GM23338 (cell line): ENCODE measurements at regions not wholly inside any gene's neighbourhood (a gene's known extent, or its start where the extent isn't known, plus 50 kb on each side); places are given as distances from the start of the nearest gene placed in this dataset.

Experiments used
- ATAC-seq: fragments of 200-7000 bp; cut with Tn5 transposase; 3 replicates; pipeline ENCODE4 v1.9.1; 2020
- DNase-seq: peaks from one replicate; pipeline ENCODE4 v3.0.0-alpha.2; 2015; ENCODE audit warnings: low spot score
- H2AFZ ChIP-seq: fragments of 200-600 bp; sonication (generic); 2 replicates; pipeline ENCODE4 v1.8.0; 2016; ENCODE audit warnings: antibody characterized with exemption, mild to moderate bottlenecking, moderate library complexity
- H3F3A ChIP-seq: fragments of 200-600 bp; sonication (generic); replicated peaks from 2 replicates; pipeline ENCODE4 v1.8.0; 2017; ENCODE audit warnings: antibody characterized with exemption, mixed run types, low read depth
- H3K27ac ChIP-seq: fragments of 200-600 bp; sonication (generic); 2 replicates; pipeline ENCODE4 v1.6.1; 2016; ENCODE audit warnings: low read depth
- H3K27me3 ChIP-seq: fragments of 200-600 bp; sonication (generic); 2 replicates; pipeline ENCODE4 v1.8.0; 2016; ENCODE audit warnings: mild to moderate bottlenecking, mixed run types, moderate library complexity; ENCODE audit not compliant: insufficient read depth
- H3K36me3 ChIP-seq: fragments of 200-600 bp; sonication (generic); 2 replicates; pipeline ENCODE4 v1.8.0; 2016; ENCODE audit warnings: mild to moderate bottlenecking; ENCODE audit not compliant: insufficient read depth
- H3K4me1 ChIP-seq: fragments of 200-600 bp; sonication (generic); 2 replicates; pipeline ENCODE4 v1.8.0; 2016; ENCODE audit warnings: mild to moderate bottlenecking, moderate library complexity; ENCODE audit not compliant: insufficient read depth
- H3K4me2 ChIP-seq: fragments of 200-600 bp; sonication (generic); 2 replicates; pipeline ENCODE4 v1.7.1; 2017; ENCODE audit warnings: mixed run types
- H3K4me3 ChIP-seq: fragments of 200-600 bp; sonication (generic); 2 replicates; pipeline ENCODE4 v1.6.1; 2016; ENCODE audit warnings: mixed run types
- H3K79me2 ChIP-seq: fragments of 200-600 bp; sonication (generic); replicated peaks from 2 replicates; pipeline ENCODE4 v1.8.0; 2017; ENCODE audit warnings: mild to moderate bottlenecking; ENCODE audit not compliant: insufficient read depth
- H3K9me2 ChIP-seq: fragments of 200-600 bp; sonication (generic); 2 replicates; pipeline ENCODE4 v1.8.0; 2017; ENCODE audit not compliant: insufficient read depth
- H4K20me1 ChIP-seq: fragments of 200-600 bp; sonication (generic); replicated peaks from 2 replicates; pipeline ENCODE4 v1.8.0; 2017; ENCODE audit warnings: mild to moderate bottlenecking; ENCODE audit not compliant: insufficient read depth
- H3K27ac Mint-ChIP-seq: 2 replicates; pipeline ENCODE4 v1.8.0; 2020; ENCODE audit warnings: inconsistent platforms, mild to moderate bottlenecking, moderate library complexity, mixed read lengths
- H3K27me3 Mint-ChIP-seq: 3 replicates; pipeline ENCODE4 v1.8.0; 2022; ENCODE audit warnings: low read depth, mild to moderate bottlenecking, moderate library complexity, mixed read lengths, inconsistent platforms; ENCODE audit not compliant: insufficient read depth, poor library complexity
- H3K36me3 Mint-ChIP-seq: 3 replicates; pipeline ENCODE4 v1.8.0; 2021; ENCODE audit warnings: low read depth, mild to moderate bottlenecking, inconsistent platforms, moderate library complexity, mixed read lengths
- H3K4me1 Mint-ChIP-seq: 3 replicates; pipeline ENCODE4 v1.8.0; 2020; ENCODE audit warnings: mild to moderate bottlenecking, inconsistent platforms, mixed read lengths
- H3K4me3 Mint-ChIP-seq: 3 replicates; pipeline ENCODE4 v1.8.0; 2021; ENCODE audit warnings: moderate library complexity, mild to moderate bottlenecking, inconsistent platforms, mixed read lengths
- H3K9me3 Mint-ChIP-seq: 3 replicates; pipeline ENCODE4 v1.8.0; 2020; ENCODE audit warnings: moderate library complexity, mild to moderate bottlenecking, inconsistent platforms, mixed read lengths
- CREB1 ChIP-seq: fragments of 250-450 bp; sonication (Bioruptor Pico); IDR thresholded peaks from 2 replicates; pipeline ENCODE4 v1.5.0; 2020; ENCODE audit warnings: low read depth, mild to moderate bottlenecking, moderate library complexity
- EZH2 ChIP-seq: fragments of 200-600 bp; sonication (generic); IDR thresholded peaks from one replicate; pipeline ENCODE4 v1.8.0; 2017; ENCODE audit warnings: antibody characterized with exemption, mild to moderate bottlenecking, low read depth; ENCODE audit not compliant: unreplicated experiment
- EZH2phosphoT487 ChIP-seq: fragments of 200-600 bp; sonication (generic); IDR thresholded peaks from one replicate; pipeline ENCODE4 v1.8.1; 2018; ENCODE audit warnings: antibody characterized with exemption; ENCODE audit not compliant: unreplicated experiment
- JUNB ChIP-seq: IDR thresholded peaks from one replicate; pipeline ENCODE4 v1.6.1; 2016; ENCODE audit warnings: antibody characterized with exemption; ENCODE audit not compliant: unreplicated experiment
- NANOG ChIP-seq: IDR thresholded peaks from 2 replicates; pipeline ENCODE4 v1.6.1; 2016; ENCODE audit warnings: antibody characterized with exemption, borderline replicate concordance
- STAT1 ChIP-seq: IDR thresholded peaks from one replicate; pipeline ENCODE4 v1.6.1; 2016; ENCODE audit warnings: antibody characterized with exemption; ENCODE audit not compliant: unreplicated experiment
- ZNF114 ChIP-seq: fragments of 250-450 bp; sonication (Bioruptor Pico); IDR thresholded peaks from 2 replicates; pipeline ENCODE4 v1.5.0; 2020; ENCODE audit warnings: mild to moderate bottlenecking, moderate library complexity
- ZNF331 ChIP-seq: fragments of 250-450 bp; sonication (Bioruptor Pico); IDR thresholded peaks from 2 replicates; pipeline ENCODE4 v1.5.0; 2020; ENCODE audit warnings: low read depth, mild to moderate bottlenecking, moderate library complexity
- TF ChIP-seq, protein P1 (sequence below): fragments of 250-450 bp; sonication (Bioruptor Pico); IDR thresholded peaks from 2 replicates; pipeline ENCODE4 v1.5.0; 2020; ENCODE audit warnings: mild to moderate bottlenecking, moderate library complexity
- TF ChIP-seq, protein P2 (sequence below), 2 experiments: fragments of 200-600 bp in 1 of 2; sonication (generic) in 1 of 2; conservative IDR thresholded peaks; 2 replicates each; pipeline versions ENCODE4 v1.5.1 to v1.6.1; 2016 to 2017; ENCODE audit warnings: antibody characterized with exemption in 2 of 2, low read depth in 2 of 2, mild to moderate bottlenecking in 2 of 2, moderate library complexity in 1 of 2
- TF ChIP-seq, protein P3 (sequence below): IDR thresholded peaks from 2 replicates; pipeline ENCODE4 v1.6.1; 2016; ENCODE audit warnings: antibody characterized with exemption

DNA sequence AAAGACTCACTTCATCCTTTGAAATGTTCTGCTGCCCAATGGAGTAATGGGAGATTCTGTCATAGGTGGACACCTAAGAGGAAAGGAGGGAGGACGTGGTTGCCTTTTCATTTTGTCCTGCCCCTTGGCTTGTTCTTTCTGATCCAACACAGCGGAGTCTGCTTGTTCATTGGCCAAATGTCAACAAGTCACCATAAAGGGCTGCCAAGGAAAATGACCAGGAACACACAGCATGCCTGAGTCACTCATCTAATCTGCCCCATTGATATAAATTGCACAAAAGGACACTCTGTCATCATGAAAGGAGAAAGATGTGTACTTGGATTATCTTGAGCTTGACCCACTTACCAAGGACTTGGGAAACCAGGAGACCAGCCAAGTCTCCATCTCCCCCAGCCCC is 422.9 kb downstream of the SETD4 start:
- Mint-ChIP-seq H3K27me3 (no peaks in the 10 kb centered on the region), H3K4me3 (no peak overlapping the region), H3K27ac (no peak overlapping the region), H3K9me3 (no peaks in the 10 kb centered on the region), H3K4me1 (peaks cover 5% of the 10 kb centered on the region; the same call in 2 of the 3 replicates), H3K36me3 (no peaks in the 10 kb centered on the region)
- Histone ChIP-seq H3K27ac (no peak overlapping the region), H3F3A (no peaks in the 10 kb centered on the region), H3K4me3 (no peak overlapping the region), H3K79me2 (no peaks in the 10 kb centered on the region), H3K4me1 (peaks cover 5% of the 10 kb centered on the region; the same call in 1 of the 2 replicates), H3K9me2 (peaks cover 6% of the 10 kb centered on the region; the same call in 1 of the 2 replicates), H2AFZ (peak overlapping the region; percentile 38; the same call in 1 of the 2 replicates), H3K4me2 (no peak overlapping the region), H3K27me3 (no peaks in the 10 kb centered on the region), H4K20me1 (no peaks in the 10 kb centered on the region), H3K36me3 (no peaks in the 10 kb centered on the region)
- ATAC-seq (no peak), DNase-seq (no peak)
- TF ChIP-seq ZNF114 (CRISPR knock-in tag) (no peak), ZNF331 (no peak), STAT1 (no peak), CREB1 (CRISPR knock-in tag) (no peak), EZH2phosphoT487 (no peak), EZH2 (no peak), NANOG (no peak), JUNB (no peak)
- TF ChIP-seq, protein P1, sequence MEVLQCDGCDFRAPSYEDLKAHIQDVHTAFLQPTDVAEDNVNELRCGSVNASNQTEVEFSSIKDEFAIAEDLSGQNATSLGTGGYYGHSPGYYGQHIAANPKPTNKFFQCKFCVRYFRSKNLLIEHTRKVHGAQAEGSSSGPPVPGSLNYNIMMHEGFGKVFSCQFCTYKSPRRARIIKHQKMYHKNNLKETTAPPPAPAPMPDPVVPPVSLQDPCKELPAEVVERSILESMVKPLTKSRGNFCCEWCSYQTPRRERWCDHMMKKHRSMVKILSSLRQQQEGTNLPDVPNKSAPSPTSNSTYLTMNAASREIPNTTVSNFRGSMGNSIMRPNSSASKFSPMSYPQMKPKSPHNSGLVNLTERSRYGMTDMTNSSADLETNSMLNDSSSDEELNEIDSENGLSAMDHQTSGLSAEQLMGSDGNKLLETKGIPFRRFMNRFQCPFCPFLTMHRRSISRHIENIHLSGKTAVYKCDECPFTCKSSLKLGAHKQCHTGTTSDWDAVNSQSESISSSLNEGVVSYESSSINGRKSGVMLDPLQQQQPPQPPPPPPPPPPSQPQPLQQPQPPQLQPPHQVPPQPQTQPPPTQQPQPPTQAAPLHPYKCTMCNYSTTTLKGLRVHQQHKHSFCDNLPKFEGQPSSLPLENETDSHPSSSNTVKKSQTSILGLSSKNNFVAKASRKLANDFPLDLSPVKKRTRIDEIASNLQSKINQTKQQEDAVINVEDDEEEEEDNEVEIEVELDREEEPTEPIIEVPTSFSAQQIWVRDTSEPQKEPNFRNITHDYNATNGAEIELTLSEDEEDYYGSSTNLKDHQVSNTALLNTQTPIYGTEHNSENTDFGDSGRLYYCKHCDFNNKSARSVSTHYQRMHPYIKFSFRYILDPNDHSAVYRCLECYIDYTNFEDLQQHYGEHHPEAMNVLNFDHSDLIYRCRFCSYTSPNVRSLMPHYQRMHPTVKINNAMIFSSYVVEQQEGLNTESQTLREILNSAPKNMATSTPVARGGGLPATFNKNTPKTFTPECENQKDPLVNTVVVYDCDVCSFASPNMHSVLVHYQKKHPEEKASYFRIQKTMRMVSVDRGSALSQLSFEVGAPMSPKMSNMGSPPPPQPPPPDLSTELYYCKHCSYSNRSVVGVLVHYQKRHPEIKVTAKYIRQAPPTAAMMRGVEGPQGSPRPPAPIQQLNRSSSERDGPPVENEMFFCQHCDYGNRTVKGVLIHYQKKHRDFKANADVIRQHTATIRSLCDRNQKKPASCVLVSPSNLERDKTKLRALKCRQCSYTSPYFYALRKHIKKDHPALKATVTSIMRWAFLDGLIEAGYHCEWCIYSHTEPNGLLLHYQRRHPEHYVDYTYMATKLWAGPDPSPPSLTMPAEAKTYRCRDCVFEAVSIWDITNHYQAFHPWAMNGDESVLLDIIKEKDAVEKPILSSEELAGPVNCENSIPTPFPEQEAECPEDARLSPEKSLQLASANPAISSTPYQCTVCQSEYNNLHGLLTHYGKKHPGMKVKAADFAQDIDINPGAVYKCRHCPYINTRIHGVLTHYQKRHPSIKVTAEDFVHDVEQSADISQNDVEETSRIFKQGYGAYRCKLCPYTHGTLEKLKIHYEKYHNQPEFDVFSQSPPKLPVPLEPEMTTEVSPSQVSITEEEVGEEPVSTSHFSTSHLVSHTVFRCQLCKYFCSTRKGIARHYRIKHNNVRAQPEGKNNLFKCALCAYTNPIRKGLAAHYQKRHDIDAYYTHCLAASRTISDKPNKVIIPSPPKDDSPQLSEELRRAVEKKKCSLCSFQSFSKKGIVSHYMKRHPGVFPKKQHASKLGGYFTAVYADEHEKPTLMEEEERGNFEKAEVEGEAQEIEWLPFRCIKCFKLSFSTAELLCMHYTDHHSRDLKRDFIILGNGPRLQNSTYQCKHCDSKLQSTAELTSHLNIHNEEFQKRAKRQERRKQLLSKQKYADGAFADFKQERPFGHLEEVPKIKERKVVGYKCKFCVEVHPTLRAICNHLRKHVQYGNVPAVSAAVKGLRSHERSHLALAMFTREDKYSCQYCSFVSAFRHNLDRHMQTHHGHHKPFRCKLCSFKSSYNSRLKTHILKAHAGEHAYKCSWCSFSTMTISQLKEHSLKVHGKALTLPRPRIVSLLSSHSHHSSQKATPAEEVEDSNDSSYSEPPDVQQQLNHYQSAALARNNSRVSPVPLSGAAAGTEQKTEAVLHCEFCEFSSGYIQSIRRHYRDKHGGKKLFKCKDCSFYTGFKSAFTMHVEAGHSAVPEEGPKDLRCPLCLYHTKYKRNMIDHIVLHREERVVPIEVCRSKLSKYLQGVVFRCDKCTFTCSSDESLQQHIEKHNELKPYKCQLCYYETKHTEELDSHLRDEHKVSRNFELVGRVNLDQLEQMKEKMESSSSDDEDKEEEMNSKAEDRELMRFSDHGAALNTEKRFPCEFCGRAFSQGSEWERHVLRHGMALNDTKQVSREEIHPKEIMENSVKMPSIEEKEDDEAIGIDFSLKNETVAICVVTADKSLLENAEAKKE (CRISPR knock-in tag) = no peak
- TF ChIP-seq, protein P2, sequence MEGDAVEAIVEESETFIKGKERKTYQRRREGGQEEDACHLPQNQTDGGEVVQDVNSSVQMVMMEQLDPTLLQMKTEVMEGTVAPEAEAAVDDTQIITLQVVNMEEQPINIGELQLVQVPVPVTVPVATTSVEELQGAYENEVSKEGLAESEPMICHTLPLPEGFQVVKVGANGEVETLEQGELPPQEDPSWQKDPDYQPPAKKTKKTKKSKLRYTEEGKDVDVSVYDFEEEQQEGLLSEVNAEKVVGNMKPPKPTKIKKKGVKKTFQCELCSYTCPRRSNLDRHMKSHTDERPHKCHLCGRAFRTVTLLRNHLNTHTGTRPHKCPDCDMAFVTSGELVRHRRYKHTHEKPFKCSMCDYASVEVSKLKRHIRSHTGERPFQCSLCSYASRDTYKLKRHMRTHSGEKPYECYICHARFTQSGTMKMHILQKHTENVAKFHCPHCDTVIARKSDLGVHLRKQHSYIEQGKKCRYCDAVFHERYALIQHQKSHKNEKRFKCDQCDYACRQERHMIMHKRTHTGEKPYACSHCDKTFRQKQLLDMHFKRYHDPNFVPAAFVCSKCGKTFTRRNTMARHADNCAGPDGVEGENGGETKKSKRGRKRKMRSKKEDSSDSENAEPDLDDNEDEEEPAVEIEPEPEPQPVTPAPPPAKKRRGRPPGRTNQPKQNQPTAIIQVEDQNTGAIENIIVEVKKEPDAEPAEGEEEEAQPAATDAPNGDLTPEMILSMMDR (conservative IDR thresholded peaks at IDR 0.05; ENCODE audit: low read depth in 2 of 2) = no peak
- TF ChIP-seq, protein P3, sequence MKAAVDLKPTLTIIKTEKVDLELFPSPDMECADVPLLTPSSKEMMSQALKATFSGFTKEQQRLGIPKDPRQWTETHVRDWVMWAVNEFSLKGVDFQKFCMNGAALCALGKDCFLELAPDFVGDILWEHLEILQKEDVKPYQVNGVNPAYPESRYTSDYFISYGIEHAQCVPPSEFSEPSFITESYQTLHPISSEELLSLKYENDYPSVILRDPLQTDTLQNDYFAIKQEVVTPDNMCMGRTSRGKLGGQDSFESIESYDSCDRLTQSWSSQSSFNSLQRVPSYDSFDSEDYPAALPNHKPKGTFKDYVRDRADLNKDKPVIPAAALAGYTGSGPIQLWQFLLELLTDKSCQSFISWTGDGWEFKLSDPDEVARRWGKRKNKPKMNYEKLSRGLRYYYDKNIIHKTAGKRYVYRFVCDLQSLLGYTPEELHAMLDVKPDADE = no peak
